HuH-7.5 (cell line): ENCODE measurements at regions not wholly inside any gene's neighbourhood (a gene's known extent, or its start where the extent isn't known, plus 50 kb on each side); places are given as distances from the start of the nearest gene placed in this dataset.

ENCODE experiments used
- DNase-seq: peaks from one replicate; pipeline ENCODE4 v3.0.0; 2011; ENCODE audit warnings: low spot score

GRCh38 chr14:101357559-101358319 is 203.6 kb upstream of the DIO3 start:
- no peak for DNase-seq

GRCh38 chr14:101358320-101359125 is 202.8 kb upstream of the DIO3 start:
- no peak for DNase-seq

- no peak for DNase-seq
Measured at GRCh38 chr14:101359221-101360053, 201.9 kb upstream of the DIO3 start.

- DNase-seq, result no peak
Measured at GRCh38 chr14:101360054-101360911, 201.0 kb upstream of the DIO3 start.

- no peak for DNase-seq
Measured at GRCh38 chr14:101361044-101361443, 200.3 kb upstream of the DIO3 start.

- no peak for DNase-seq
Measured at GRCh38 chr14:101361451-101362433, 199.6 kb upstream of the DIO3 start.

- no peak for DNase-seq
Measured at GRCh38 chr14:101362529-101363260, 198.6 kb upstream of the DIO3 start.

GRCh38 chr14:101363261-101363555 is 198.1 kb upstream of the DIO3 start:
- DNase-seq, result no peak

- no peak for DNase-seq
Measured at GRCh38 chr14:101363880-101364391, 197.4 kb upstream of the DIO3 start.

- DNase-seq, result no peak
Measured at GRCh38 chr14:101364503-101365328, 196.6 kb upstream of the DIO3 start.

- no peak for DNase-seq
Measured at GRCh38 chr14:101365329-101366158, 195.8 kb upstream of the DIO3 start.

- DNase-seq, result no peak
Measured at GRCh38 chr14:101367421-101368261, 193.7 kb upstream of the DIO3 start.

GRCh38 chr14:101368629-101369028 is 192.7 kb upstream of the DIO3 start:
- DNase-seq, result no peak

- no peak for DNase-seq
Measured at GRCh38 chr14:101369194-101369915, 191.9 kb upstream of the DIO3 start.

GRCh38 chr14:101369916-101370592 is 191.2 kb upstream of the DIO3 start:
- no peak for DNase-seq
